IPS-NIHi7 (cell line): ENCODE measurements at regions not wholly inside any gene's neighbourhood (a gene's known extent, or its start where the extent isn't known, plus 50 kb on each side); places are given as distances from the start of the nearest gene placed in this dataset.

Experiments used
- DNase-seq: peaks from one replicate; pipeline ENCODE4 v3.0.0; 2012; ENCODE audit warnings: mixed read lengths; ENCODE audit errors: extremely low spot score

DNA sequence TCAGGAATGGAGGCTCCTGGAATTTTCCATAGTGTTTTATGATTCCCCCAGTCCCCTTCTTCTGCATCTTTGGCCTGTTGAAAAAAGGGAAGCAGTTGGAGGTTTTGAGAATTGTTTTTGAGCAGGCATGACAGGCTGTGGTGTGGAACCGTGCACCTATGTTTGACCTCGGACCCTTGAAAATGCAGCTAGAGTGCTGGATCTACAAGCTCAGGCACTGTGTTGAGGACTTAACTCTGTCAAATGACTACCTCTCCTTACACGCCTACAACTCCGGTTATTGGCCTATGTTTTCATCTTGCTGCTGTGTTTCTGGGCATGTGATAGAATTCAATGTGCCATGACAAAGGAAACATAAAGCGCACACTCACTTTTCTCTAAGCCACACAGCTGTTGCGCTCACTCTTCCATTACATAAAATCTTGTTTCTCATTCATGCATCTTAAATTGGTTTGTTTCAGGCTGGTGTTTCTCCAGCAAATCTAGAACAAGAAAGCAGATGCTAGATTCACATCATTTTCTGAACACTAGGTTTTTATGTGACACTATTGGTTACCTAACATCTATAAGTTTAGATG is 616.6 kb downstream of the FGF9 start:
- DNase-seq: no peak

DNA sequence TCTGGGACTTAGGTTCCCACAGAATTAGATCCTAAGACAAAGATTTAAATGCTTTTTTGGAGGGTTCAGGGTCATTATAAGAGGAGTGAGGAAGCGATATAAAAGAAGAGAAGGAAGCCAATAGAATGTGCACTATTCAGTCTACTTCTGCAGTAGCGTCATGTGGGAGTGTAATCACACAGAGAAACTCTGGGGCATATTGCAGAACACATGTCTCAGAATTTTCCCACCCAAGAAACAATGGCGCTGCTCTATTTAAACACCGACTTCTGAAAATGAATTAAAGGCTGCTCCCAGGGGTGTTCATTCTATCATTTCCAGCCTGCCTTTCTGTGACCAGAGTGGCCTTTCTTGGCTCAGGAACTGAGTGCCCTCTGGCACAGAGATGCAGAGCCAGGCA is 617.6 kb downstream of the FGF9 start:
- DNase-seq: no peak

DNA sequence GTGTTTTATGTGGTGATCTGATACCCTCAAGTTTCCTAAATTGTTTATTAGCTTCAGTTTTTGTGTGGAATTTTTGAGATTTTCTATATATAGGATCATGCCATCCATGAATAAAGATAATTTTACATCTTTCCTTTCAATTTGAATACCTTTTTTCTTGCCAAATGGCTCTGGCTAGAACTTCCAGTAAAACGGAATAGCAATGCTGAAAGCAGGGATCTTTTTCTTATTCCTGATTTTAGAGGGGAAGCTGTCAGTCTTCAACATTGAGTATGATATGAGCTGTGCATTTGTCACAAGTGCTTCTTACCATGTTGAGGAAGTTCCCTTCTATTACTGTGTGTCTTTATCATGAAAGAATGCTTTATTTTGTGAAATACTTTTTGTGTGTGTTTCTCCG is 618.8 kb downstream of the FGF9 start:
- DNase-seq: no peak

DNA sequence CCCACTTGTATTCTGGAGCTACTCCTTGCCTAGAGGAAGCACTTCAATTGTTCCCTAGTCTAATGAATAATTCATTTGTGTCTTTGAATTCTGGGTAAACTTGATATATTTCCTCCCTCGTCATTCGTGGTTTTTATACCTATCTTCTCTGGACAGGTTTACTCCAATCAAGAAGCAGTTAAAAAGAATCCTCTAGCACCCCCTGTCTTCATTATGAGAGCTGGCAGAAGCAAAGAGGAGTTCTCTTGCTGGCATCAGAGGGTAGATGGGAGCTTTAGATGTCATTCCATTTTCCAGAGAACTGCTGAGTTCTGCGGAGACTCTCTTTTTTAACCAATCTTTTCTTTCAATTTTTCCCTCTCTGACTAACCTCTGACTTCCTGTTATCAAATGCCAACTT is 627.7 kb downstream of the FGF9 start:
- peak; percentile 15 for DNase-seq

DNA sequence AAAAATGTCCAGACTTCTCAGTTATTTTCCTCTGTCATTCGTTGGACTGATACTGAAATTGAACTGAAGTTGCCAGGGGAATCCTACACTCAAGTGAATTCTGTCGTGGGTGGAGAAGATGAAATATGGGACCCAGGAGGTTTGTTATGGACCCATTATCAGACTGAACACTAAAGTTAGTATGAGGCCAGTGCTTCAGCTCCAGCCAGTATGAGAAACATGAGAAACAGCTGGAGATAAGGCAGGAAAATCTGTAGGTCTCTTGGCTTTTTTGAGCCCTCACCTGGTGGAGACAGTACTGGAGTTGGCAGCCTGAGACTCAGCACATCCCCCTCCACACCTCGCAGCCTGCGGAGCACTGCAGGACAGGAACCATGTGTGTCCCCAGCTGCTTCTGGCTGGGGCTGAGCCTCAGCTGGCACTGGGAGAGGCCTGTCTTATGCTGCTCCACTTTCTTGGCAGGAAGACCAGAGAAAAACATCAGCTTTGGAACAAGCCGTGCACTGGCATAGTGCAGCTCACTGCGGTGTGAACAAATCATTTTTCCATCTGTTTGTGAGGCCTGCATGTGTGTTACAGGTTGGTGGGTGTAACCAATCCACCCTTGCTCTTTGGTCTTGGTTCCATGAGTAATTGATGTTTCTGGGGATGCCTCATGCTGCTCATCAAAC is 641.0 kb downstream of the FGF9 start:
- no peak for DNase-seq

DNA sequence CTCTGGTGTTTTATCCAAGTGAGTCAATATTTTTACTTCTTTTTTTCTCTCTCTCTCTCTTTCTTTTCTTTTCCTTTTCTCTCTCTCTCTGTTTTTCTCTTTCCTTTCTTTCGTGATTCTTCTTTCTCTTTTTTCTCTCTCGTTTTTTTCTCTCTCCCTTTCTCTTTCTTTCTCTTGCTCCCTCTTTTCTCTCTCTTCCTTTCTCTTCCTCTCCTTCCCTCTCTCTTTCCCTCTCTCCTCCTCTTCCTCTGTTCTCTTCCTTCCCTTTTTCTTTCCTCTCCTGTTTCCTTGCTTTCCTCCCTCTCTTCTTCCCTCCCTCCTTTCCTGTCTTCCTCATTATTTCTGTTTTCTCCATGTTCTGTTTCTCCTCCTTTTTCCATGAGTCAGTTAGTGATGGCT is 641.5 kb downstream of the FGF9 start:
- DNase-seq: no peak

DNA sequence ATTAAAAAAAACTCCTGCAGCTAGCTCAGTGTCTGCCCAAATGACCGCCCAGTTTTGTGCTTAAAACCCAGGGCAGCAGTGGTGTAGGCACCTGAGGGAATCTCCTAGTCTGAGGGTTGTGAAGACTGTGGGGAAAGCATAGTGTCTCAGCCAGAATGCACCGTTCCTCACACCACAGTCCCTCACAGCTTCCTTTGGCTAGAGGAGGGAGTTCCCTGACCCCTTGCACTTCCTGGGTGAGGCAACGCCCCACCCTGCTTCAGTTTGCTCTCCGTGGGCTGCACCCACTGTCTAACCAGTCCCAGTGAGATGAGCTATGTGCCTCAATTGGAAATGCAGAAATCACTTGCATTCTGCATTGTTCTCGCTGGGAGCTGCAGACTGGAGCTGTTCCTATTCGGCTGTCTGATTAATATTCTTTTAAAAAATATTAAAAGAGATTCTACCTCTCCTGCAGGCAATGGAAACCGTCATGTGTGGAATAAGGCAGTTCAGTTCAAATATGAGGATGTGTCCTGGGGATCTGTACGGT is 645.7 kb downstream of the FGF9 start:
- no peak for DNase-seq

DNA sequence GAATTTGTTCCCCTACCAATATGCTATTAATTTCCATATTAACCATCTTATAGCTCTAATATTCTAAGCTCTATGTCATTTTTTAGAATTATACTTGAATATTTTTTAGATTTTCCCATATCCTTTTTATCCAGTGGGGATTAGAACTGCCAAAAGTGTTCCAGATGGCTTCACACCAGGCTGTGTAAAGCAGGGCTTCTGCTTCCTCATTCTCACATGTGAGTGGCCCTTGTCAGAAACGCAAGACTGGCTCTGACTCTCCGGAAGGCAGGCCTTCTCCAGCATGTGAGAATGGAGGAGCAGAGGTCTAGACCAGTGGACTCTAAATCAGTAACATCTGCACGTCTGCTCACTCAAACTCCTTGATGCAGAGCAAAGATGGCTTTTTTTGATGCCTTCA is 650.1 kb downstream of the FGF9 start:
- no peak for DNase-seq

DNA sequence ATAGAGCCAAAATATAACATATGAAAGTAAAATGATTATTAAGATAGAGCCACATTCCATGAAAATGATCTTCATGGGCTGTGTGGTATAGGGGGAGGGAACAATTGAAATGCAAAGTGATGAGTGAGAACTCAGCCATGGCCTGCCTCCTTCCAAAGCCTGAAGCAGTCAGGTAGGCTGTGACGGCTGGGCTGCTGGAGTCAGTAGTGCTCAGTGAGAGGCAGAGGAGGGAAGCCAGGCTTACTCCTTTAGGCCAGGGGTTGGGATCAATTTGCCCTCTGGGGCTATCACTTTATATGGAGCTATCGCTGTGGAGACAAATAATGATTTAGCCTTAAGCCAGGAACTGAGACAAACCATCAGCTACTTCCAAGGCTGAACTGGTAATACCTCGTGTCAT is 654.9 kb downstream of the FGF9 start:
- DNase-seq: peak; percentile 63

DNA sequence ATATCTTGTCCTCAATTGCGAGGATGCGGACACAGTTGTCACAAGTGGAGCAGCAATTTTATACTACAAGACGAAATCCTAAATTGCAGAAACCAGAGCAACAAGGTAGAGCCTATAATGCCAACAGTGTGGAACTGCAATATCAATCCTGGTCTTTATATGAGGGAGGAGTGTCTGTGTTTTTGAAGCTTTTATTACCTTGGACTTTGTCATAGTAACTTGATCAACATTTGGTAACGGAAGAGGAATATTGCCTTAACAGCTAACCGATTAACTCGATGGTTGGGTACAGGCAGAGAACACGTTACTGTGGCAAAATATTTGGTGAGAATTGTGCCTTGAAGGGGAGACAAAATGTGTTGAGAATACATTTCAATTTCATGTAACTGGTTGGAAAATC is 661.5 kb downstream of the FGF9 start:
- no peak for DNase-seq

DNA sequence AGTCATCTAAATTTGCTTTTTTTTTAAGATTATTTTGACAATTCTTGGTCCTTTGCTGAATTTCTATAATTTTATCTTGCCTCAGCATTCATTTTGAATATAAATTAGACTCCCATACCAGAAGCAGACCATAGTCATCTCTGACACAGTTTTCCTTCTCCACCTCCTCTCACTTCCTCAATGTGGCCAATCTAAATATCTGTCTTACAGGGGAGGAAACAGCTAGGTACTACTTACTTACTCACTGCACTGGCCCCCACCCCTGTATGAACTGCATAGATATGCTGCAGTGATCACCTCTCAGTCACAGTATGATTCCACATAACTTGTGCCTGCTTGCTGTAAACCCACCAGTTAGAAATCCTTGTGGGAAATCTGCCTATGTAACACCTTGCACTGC is 665.6 kb downstream of the FGF9 start:
- no peak for DNase-seq

DNA sequence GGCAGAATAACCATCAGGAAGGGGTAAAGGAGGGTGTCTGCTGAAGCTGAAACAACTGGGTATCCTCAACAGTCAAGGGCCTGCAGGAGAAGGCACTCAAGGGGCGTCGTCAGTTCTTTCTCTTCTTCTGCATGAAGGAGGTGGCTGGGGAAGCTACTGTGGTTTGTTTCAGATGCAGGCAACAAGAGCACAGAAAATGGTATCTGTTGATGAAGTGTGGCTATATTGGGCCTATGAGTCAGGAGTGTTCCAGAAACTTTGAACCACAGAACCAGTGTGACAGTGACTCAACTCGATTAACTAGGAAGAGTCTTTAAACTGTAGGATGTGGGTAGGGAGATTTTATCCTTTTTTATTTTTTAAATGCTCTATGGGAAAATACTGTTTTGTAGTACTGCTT is 686.3 kb downstream of the FGF9 start:
- no peak for DNase-seq

DNA sequence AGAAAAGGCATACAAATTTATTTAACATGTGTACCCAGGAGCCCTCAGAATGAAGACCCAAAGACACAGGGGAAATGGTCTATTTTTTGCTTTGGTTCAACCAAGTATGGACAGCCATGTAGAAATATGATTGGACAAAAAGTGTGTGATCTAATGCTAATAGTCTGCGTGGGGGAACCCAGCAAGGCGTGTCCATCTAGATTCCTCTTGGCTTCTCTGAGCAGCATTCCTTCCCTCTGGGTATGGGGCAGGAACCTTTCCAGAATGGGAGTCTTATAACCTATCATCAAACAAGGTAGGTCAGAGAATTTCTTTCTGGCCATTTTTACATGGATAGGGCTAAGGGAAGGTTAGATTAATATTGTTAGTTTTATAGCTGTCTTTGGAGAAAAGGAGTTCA is 698.2 kb downstream of the FGF9 start:
- DNase-seq: no peak

DNA sequence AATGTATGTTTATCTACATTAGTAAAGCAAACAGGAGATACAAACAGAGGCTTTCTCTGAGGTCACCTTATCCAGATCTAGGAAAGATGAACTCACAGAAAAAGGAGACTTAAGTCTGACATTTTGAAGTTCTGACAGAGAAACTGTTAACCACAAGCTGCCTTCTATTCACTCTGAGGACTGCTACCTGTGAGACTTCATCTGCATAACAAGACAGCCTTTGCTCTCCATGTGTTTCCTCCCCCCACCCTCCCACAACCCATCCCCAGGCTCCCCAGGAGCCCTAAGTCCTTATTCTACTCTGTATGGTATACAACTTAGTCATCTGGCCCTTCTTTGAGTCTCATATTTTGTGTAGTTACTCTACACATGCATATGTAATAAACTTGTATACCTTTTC is 699.0 kb downstream of the FGF9 start:
- DNase-seq: peak; percentile 52

DNA sequence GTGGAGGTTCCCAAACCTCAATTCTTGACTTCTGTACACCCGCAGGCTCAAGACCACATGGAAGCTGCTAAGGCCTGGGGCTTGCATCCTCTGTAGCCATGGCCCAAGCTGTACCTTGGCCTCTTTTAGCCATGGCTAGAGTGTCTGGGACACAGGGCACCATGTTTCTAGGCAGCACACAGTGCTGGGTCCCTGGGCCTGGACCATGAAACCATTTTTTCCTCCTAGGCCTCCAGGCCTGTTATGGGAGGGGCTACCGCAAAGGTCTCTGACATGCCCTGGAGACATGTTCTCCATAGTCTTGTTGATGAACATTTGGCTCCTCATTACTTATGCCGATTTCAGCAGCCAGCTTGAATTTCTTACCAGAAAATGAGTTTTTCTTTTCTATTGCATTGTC is 701.4 kb downstream of the FGF9 start:
- no peak for DNase-seq

DNA sequence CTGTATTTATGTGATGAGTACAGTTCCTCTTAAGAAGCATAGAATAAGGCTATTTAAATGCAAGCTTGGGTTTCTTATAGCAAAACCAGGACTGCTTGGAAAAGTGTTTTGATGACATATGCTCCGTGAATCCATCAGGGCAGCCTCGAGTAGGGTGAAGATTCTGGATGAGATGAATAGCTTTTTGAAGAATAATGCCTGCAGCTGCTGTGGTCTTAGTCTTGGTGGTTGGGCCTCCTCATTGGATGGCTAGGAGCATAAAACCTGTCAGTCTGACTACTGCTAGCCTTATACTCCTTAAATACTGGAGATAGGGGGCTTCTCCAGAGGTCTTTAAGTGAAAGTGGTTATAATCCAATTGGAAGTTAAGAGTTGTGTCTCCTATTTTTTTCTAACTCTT is 704.3 kb downstream of the FGF9 start:
- DNase-seq: no peak

DNA sequence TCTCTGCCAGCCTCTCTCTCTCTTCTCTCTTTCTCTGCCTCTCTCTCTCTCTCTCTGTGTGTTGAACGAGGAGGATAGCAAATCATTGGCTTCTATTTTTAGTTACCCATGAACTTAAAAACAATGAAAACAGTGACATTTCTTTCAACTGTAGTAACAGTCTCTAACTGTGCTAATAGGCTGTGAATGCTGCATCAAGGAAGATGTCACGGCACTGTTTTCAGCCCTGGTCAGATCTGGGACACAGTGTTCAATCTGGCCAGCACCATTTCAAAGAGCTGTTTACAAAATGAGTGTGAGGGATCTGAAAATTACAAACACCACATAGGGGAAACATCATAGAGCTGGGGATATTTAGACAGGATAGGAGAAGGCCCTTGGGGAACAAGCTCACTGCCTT is 717.0 kb downstream of the FGF9 start:
- no peak for DNase-seq

DNA sequence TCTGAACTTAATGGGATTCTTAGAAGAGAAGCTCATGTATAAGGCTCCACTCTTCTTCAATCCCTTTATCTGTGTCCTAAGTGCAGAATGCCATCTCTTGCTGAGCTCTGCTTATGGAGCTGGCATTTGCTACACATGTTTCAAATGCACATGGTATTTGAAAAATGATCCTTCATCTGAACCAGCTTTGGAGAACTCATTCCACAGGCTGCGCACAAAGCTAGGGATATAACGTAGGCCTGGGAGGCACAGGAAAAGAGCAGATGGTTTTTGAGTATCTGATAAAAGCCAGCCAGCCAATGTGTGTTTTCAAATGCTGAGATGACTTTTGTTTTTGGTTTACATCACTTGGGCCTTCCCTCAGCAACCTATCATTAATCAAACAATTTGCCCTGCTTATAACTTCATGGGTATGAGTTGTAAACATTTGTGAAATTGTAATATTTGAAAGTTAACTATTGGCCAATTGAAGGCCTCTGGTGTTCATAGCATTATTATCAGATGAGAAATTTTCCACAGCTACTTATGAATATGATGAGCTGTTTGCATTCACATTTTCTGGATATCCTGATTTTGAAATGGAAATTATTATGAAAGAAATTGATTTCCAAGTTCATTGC is 729.0 kb downstream of the FGF9 start:
- no peak for DNase-seq

DNA sequence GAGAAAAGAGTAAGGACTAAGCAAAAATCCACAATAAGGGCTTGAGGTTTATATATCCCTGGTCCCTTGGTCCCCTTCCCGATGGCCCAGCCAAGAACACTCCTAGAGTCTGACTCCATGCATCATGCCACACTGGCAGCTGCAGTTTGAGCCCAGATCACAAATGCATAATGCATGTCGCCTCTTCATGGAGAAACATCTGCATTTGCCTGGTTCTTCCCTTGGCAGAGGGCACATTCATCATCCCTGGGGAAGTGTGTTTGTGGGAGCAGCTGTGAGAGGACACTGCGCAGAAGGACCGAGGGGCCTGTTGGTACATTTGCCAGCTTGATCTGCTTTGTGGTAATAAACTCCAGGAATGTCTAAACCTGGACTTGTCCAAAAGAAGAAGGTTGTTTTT is 731.8 kb downstream of the FGF9 start:
- no peak for DNase-seq

DNA sequence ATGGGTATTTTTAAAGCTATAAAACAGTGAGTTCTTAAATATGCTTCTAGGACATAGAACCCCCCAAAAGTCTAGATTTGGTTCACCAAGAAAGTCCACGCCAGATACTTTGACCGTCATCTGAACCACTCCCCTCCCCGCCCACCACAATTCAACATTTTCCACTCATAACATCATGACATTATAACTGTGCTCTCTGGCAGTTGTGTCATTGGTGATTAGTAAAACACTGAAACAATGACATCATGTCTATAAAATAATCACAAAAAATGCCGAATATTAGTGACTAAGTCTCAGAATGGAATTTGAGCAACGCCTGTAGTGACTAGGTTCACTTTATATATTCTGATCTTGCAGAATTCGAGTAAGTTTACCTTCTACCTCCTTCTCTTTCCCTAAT is 732.3 kb downstream of the FGF9 start:
- DNase-seq: no peak

DNA sequence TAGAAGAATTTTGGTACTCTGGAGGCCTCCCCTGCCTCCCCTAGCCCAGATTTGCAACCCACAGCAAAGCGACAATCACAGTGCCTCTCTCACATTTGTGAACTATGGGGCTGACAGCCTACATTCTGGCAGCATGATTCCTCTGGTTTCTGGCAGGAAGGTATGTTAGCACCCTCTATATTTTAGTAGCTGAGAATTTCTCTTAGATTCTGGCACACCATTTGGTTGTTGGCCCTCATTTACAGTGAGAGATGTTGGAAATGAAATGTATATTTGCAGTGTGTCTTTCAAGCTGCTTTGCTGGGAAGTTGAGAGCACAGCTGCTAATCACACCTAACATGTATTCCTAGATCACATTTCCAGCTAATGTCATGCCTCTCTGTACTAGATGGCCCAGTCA is 735.0 kb downstream of the FGF9 start:
- DNase-seq: no peak

DNA sequence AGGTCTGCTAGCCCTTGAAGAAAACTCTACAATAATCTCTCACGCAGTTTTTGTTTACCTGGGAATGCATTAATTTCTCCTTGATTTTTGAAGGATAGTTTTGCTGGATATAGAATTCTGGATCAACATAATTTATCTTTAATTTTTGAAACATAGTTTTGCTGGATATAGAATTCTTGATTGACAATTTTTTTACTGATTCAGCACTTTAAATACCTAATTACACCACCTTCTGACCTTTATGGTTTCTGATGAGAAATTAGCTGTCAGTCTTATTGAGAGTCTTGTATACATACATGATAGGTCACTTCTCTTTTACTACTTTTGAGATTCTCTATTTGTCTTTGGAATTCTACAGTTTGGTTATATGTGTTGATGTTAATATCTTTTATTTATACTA is 741.6 kb downstream of the FGF9 start:
- no peak for DNase-seq

DNA sequence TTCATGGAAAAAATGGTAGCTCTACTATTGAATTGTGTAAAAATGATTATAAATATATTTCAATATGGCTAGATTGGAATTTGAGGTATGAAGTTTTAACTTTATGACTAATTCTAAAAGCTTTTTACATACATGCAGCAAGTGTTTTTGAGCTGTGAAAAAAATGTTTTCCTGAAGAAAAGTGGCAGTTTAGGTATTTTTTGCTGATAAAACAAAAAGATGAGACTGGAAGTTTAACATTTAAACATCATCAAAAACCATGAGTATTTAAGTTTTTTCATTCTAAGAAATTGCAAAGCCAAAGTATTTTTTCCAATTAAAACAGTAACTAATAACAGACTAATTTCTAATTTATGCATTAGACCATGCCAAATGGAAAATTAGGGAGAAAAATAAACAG is 751.1 kb downstream of the FGF9 start:
- DNase-seq: no peak

DNA sequence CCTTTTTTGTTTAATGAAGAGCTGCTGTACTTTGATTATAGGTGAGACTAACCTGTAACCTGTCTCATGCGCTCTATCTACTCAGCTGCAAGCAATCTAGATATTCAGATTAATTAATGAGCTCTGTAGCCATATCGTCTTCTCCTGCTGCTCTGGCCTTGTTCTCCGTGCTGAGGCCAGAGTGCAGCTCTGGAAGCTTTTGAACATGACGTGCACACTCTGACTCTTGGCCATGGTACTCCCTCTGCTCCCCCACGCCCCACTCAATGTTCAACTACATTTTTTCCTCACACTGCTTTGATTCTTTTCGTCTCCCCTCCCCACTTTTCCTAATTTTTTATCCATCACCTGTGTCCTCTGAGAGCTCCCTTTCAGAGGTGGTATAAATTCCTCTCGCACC is 751.8 kb downstream of the FGF9 start:
- DNase-seq: no peak
